Cardiac muscle cell (in vitro differentiated cells and primary cell): ENCODE measurements at regions not wholly inside any gene's neighbourhood (a gene's known extent, or its start where the extent isn't known, plus 50 kb on each side); places are given as distances from the start of the nearest gene placed in this dataset.
"Not testable (repeated sequence)": the region's sequence is repeated elsewhere in the genome, so short reads cannot be mapped to it uniquely, and the experiment has no call there.

ENCODE experiments used
- DNase-seq, 2 donors: peaks; one replicate each; pipeline versions ENCODE4 v3.0.0 to v3.0.0-alpha.2; 2010 to 2017; ENCODE audit warnings: low read depth in 1 of 2, low spot score in 1 of 2
- H3K27ac ChIP-seq: fragments of 200-600 bp; sonication (generic); 2 replicates; pipeline ENCODE4 v1.5.1; 2016
- H3K27me3 ChIP-seq: fragments of 200-600 bp; sonication (generic); 2 replicates; pipeline ENCODE4 v1.6.0; 2016; ENCODE audit warnings: control low read depth
- H3K36me3 ChIP-seq: fragments of 200-600 bp; sonication (generic); 2 replicates; pipeline ENCODE4 v1.5.1; 2016; ENCODE audit warnings: control low read depth
- H3K4me1 ChIP-seq: fragments of 200-600 bp; sonication (generic); 2 replicates; pipeline ENCODE4 v1.8.1; 2017; ENCODE audit warnings: low read depth, mild to moderate bottlenecking, mixed run types
- H3K4me3 ChIP-seq: fragments of 200-600 bp; sonication (generic); 2 replicates; pipeline ENCODE4 v1.5.1; 2016; ENCODE audit warnings: mild to moderate bottlenecking
- H3K9me3 ChIP-seq: fragments of 200-600 bp; sonication (generic); 2 replicates; pipeline ENCODE4 v1.5.1; 2017; ENCODE audit warnings: low read depth, mild to moderate bottlenecking, control low read depth
- TF ChIP-seq, protein P1 (sequence below): IDR thresholded peaks from 2 replicates; pipeline ENCODE4 v1.5.1; 2012; ENCODE audit warnings: low read depth, mild to moderate bottlenecking, low read length

DNA sequence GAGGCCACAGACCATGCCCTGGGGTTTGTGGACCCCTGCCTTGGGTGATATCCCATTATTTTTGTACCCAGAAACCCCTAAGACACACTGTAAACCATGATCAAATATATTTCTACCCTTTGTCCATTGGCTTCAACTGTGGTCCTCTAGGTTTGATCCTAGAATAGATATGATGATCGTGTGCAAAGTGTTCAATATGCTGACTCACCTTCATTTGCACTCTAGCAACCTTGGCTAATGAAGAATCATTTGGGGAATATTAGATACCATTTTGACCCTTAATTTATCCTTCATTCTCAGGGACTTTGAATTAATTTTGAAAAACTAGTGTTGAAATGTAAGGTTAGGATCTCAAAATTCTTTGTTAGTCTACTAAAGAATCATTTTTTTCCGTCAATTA is 73.1 kb upstream of the RAP1B start:
- no peaks in the 10 kb centered on the region for H3K9me3 ChIP-seq
- DNase-seq = no peak

DNA sequence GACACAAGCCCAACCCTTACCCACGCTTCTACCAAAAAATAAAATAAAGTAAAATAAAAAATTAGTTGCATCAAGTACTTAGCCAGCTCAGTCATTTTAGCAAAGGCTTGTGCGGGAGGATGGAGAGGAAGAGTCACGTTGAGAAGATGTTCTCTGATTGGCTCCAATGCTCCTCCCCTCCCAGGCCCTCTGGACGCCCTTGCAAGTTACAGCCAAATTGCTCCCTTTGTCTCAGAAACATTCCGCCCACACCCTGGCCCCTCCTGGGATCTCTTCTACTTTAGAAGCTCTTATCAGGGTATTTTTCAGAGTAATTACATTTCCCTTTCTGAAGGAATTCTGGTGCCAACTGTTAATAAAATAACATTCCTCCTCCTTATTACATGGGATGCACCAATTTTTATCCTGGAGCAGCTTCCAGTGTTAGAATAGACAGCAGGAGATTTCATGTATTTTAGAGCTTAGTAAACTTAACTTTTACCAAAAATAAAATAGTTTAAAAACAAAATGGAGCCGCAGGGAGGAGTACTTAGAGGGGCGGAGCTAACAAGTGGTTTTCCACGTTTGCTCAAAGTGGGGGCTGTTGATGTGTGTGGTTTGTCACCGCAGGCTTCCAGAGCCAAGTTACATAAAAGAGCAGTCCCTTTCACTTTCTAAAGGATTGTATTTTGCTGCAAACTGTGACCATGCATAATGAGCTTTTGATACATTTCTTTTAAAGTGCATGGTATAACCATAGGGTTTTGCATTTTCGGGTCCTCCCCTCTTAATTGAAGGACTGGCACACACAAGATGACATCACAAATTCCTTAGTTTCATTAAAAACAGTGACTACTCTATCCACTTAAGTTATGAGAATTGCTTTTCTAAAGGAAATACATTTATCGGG is 71.7 kb upstream of the RAP1B start:
- Histone ChIP-seq H3K9me3 (no peaks in the 10 kb centered on the region), H3K4me3 (no peak overlapping the region), H3K4me1 (no peaks in the 10 kb centered on the region), H3K27me3 (no peaks in the 10 kb centered on the region), H3K27ac (no peak overlapping the region), H3K36me3 (no peaks in the 10 kb centered on the region)
- DNase-seq = peak in 1 of 2 donors; percentile 89
- TF ChIP-seq, protein P1, sequence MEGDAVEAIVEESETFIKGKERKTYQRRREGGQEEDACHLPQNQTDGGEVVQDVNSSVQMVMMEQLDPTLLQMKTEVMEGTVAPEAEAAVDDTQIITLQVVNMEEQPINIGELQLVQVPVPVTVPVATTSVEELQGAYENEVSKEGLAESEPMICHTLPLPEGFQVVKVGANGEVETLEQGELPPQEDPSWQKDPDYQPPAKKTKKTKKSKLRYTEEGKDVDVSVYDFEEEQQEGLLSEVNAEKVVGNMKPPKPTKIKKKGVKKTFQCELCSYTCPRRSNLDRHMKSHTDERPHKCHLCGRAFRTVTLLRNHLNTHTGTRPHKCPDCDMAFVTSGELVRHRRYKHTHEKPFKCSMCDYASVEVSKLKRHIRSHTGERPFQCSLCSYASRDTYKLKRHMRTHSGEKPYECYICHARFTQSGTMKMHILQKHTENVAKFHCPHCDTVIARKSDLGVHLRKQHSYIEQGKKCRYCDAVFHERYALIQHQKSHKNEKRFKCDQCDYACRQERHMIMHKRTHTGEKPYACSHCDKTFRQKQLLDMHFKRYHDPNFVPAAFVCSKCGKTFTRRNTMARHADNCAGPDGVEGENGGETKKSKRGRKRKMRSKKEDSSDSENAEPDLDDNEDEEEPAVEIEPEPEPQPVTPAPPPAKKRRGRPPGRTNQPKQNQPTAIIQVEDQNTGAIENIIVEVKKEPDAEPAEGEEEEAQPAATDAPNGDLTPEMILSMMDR = no peak

More for the DNA sequence above, 73.1 kb upstream of the RAP1B start:
- no peaks in the 10 kb centered on the region for H3K36me3 ChIP-seq
- no peak overlapping the region for H3K4me3 ChIP-seq
- no peaks in the 10 kb centered on the region for H3K4me1 ChIP-seq
- TF ChIP-seq, protein P1 = no peak
- H3K27me3 ChIP-seq = no peaks in the 10 kb centered on the region
- no peak overlapping the region for H3K27ac ChIP-seq

DNA sequence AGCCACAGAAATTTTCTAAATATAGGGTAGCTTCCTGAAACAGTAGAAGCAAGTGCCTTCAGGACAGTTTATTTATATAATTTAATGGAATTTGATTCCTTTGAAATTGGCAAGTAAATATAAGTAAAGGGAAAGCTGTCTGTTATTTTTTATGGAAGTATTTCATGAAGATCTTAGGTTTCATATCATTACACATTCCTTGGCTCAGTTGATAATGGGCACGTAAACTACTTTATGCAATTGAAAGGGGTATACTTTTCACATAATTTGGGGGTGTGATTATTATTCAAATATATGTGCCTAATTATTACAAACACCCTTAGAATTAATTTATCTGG is 71.1 kb upstream of the RAP1B start:
- H3K27ac ChIP-seq = no peak overlapping the region
- no peaks in the 10 kb centered on the region for H3K4me1 ChIP-seq
- no peaks in the 10 kb centered on the region for H3K9me3 ChIP-seq
- TF ChIP-seq, protein P1 = no peak
- DNase-seq = no peak
- no peak overlapping the region for H3K4me3 ChIP-seq
- H3K36me3 ChIP-seq = no peaks in the 10 kb centered on the region
- no peaks in the 10 kb centered on the region for H3K27me3 ChIP-seq

DNA sequence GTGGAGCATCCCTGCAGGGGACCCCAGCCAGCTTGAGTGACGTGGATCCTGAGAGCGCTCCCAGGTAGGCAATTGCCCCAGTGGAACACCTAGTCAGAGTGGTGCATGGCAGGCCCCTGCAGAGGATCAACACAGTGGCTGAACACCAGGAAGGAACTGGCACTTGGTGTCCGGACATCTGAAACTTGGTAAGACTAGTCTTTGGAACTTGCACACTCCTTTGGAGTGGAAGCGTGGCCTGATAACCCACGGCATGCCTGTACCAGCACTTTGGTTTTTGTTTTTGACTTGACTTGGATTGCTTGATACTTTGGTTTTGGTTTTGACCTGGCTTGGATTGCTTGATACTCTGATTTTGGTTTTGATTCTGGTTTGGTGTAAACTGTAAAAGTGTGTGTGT is 69.9 kb upstream of the RAP1B start:
- H3K36me3 ChIP-seq, DNase-seq, H3K4me1 ChIP-seq, H3K27me3 ChIP-seq, H3K4me3 ChIP-seq, H3K27ac ChIP-seq, H3K9me3 ChIP-seq: not testable (repeated sequence)

DNA sequence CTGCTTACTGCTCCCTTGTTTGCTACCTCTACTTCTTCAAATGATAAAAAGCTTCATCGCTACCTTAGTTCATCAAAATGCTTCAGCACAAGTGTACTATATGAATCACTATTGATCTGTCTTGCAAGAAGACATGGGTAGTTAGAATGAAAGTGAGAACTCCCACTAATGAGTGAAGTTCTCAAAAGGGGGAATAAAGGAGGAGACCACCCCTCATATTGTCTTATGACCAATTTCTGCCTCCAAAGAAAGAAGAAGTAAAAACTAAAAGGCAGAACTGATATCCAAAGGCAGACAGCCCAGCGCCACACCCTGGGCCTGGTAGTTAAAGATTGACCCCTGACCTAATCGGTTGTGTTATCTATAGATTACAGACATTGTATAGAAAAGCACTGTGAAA is 63.4 kb upstream of the RAP1B start:
- not testable (repeated sequence) for H3K4me3 ChIP-seq, H3K27ac ChIP-seq, H3K36me3 ChIP-seq, H3K27me3 ChIP-seq, DNase-seq, H3K4me1 ChIP-seq, H3K9me3 ChIP-seq

DNA sequence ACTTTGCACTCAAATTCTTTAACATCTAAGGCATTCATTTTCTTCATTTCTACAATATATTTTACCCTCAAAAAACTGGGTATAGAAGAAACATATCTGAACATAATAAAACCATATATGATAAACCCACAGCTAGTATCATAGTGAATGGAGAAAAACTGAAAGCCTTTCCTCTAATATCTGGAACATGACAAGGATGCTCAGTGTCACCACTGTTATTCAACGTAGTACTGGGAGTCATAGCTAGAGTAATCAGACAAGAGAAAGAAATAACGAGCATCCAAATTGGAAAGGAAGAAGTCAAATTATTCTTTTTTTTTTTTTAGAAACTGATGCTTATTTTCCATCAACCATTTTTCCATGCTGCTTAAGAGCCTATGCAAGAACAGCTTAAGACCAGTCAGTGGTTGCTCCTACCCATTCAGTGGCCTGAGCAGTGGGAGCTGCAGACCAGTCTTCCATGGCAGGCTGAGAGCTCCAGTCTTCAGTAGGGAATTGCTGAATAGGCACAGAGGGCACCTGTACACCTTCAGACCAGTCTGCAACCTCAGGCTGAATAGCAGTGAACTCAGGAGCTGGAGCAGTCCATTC is 58.0 kb upstream of the RAP1B start:
- not testable (repeated sequence) for DNase-seq, H3K36me3 ChIP-seq, H3K4me1 ChIP-seq, H3K27me3 ChIP-seq, H3K9me3 ChIP-seq, H3K4me3 ChIP-seq, H3K27ac ChIP-seq

DNA sequence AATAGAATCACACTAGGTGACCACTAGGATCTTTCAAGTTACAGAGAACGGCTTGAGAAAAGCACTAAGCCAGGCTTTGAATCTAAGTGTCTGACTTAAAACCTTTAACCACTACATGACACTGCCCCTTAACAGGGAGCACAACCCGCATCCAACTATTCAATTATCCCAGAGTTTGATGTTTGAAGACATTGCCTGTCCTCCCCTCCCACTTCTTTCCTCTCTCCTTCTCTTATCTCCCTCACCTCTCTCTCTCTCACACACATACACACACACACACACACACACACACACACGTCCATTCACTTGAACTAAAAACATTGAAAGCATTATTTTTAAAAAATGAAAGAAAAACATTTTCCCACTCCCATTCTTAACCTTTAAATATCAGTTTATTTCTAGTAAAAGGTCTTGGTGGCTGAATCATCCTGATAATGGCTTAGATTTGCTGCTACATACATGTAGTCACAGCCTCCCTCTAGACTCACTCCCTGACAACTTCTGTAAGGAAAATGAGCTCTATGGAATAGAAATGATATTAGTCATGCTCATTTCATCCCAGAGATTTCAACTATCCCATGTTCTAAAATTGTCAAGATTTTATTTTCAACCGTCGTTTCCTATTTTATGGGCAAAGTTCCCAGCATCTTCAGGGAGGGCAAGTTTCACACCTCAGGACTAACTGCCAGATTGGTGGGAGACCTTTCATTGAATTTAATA is 53.5 kb upstream of the RAP1B start:
- no peak overlapping the region for H3K27ac ChIP-seq
- no peak overlapping the region for H3K4me3 ChIP-seq

More for the DNA sequence above, 53.5 kb upstream of the RAP1B start:
- H3K4me1 ChIP-seq = no peaks in the 10 kb centered on the region
- DNase-seq = peak in 1 of 2 donors; percentile 75
- TF ChIP-seq, protein P1 = no peak
- no peaks in the 10 kb centered on the region for H3K27me3 ChIP-seq
- no peaks in the 10 kb centered on the region for H3K36me3 ChIP-seq
- H3K9me3 ChIP-seq = no peaks in the 10 kb centered on the region
